Smooth muscle cell (in vitro differentiated cells): ENCODE measurements at regions not wholly inside any gene's neighbourhood (a gene's known extent, or its start where the extent isn't known, plus 50 kb on each side); places are given as distances from the start of the nearest gene placed in this dataset.

Experiments
- DNase-seq: peaks from one replicate; lab custom pipeline; 2025; ENCODE audit not compliant: unreplicated experiment; lab: John Stamatoyannopoulos, UW
- H2AFZ ChIP-seq: fragments of 200-600 bp; sonication (generic); 2 replicates; pipeline ENCODE4 v1.6.0; 2016; ENCODE audit warnings: antibody characterized with exemption, low read depth, mild to moderate bottlenecking
- H3F3A ChIP-seq: fragments of 200-600 bp; sonication (generic); 2 replicates; pipeline ENCODE4 v1.6.0; 2017; ENCODE audit warnings: antibody characterized with exemption, low read depth
- H3K27ac ChIP-seq: fragments of 200-600 bp; sonication (generic); 2 replicates; pipeline ENCODE4 v1.5.1; 2016; ENCODE audit warnings: low read depth, mild to moderate bottlenecking
- H3K27me3 ChIP-seq: fragments of 200-600 bp; sonication (generic); 2 replicates; pipeline ENCODE4 v1.6.1; 2016; ENCODE audit warnings: low read depth, mild to moderate bottlenecking
- H3K36me3 ChIP-seq: fragments of 200-600 bp; sonication (generic); 2 replicates; pipeline ENCODE4 v1.5.1; 2016; ENCODE audit warnings: low read depth
- H3K4me1 ChIP-seq: fragments of 200-600 bp; sonication (generic); 2 replicates; pipeline ENCODE4 v1.5.1; 2016; ENCODE audit warnings: low read depth
- H3K4me2 ChIP-seq: fragments of 200-600 bp; sonication (generic); 2 replicates; pipeline ENCODE4 v1.6.0; 2016; ENCODE audit warnings: mild to moderate bottlenecking
- H3K4me3 ChIP-seq: fragments of 200-600 bp; sonication (generic); 2 replicates; pipeline ENCODE4 v1.5.1; 2016; ENCODE audit warnings: mild to moderate bottlenecking
- H3K79me2 ChIP-seq: fragments of 200-600 bp; sonication (generic); 2 replicates; pipeline ENCODE4 v1.6.0; 2016; ENCODE audit warnings: low read depth, mild to moderate bottlenecking
- H3K9ac ChIP-seq: fragments of 200-600 bp; sonication (generic); 2 replicates; pipeline ENCODE4 v1.6.0; 2016; ENCODE audit warnings: low read depth
- H3K9me3 ChIP-seq: fragments of 200-600 bp; sonication (generic); replicated peaks from 2 replicates; pipeline ENCODE4 v1.5.1; 2016; ENCODE audit warnings: low read depth
- H4K20me1 ChIP-seq: fragments of 200-600 bp; sonication (generic); 2 replicates; pipeline ENCODE4 v1.6.0; 2016; ENCODE audit warnings: low read depth
- WGBS: methylation state at CpG from one replicate; pipeline ENCODE4 v1.1.7; 2016; ENCODE audit warnings: low lambda C conversion rate; 5-methylcytosine and 5-hydroxymethylcytosine counted together
- TF ChIP-seq, protein P1 (sequence below): fragments of 200-600 bp; sonication (generic); IDR thresholded peaks from 2 replicates; pipeline ENCODE4 v1.5.1; 2017; ENCODE audit warnings: borderline replicate concordance, mild to moderate bottlenecking, antibody characterized with exemption; ENCODE audit not compliant: insufficient read depth, poor library complexity, severe bottlenecking

- TF ChIP-seq, protein P1, sequence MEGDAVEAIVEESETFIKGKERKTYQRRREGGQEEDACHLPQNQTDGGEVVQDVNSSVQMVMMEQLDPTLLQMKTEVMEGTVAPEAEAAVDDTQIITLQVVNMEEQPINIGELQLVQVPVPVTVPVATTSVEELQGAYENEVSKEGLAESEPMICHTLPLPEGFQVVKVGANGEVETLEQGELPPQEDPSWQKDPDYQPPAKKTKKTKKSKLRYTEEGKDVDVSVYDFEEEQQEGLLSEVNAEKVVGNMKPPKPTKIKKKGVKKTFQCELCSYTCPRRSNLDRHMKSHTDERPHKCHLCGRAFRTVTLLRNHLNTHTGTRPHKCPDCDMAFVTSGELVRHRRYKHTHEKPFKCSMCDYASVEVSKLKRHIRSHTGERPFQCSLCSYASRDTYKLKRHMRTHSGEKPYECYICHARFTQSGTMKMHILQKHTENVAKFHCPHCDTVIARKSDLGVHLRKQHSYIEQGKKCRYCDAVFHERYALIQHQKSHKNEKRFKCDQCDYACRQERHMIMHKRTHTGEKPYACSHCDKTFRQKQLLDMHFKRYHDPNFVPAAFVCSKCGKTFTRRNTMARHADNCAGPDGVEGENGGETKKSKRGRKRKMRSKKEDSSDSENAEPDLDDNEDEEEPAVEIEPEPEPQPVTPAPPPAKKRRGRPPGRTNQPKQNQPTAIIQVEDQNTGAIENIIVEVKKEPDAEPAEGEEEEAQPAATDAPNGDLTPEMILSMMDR = no peak
- Histone ChIP-seq H2AFZ (no peak overlapping the region), H3F3A (no peaks in the 10 kb centered on the region), H3K79me2 (no peaks in the 10 kb centered on the region), H3K27ac (no peak overlapping the region), H4K20me1 (no peaks in the 10 kb centered on the region), H3K36me3 (no peaks in the 10 kb centered on the region), H3K27me3 (no peaks in the 10 kb centered on the region), H3K9me3 (no peaks in the 10 kb centered on the region), H3K4me3 (no peak overlapping the region), H3K4me2 (no peak overlapping the region), H3K4me1 (no peaks in the 10 kb centered on the region), H3K9ac (no peak overlapping the region)
- 95% methylated on average over 2 of the region's 2 CpGs for WGBS
- no peak for DNase-seq
Measured at GRCh38 chr14:42532194-42532593, 925.5 kb downstream of the LRFN5 start.

DNA sequence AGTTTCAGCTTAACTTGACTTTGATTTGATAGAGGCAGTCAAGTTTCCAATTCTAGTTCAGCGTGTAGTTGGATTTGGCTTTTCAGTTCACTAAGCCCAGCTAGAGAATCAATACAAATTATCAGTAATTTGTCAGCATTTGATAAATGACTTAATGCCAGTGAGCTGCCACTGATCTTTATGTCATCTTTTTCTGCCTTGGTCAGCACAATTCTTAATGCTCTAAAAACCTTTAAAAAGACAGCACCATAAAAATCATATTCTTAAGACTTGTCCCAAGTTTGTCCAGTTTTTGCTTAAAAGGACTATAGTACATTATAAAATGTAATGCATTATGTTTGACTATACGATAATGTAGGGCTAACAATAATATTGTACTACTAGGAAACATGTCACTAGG is 920.5 kb downstream of the LRFN5 start:
- H3K9ac ChIP-seq = no peak overlapping the region
- H3K4me3 ChIP-seq = no peak overlapping the region
- H3K27ac ChIP-seq = no peak overlapping the region
- H3K36me3 ChIP-seq = no peaks in the 10 kb centered on the region
- no peaks in the 10 kb centered on the region for H3F3A ChIP-seq
- TF ChIP-seq, protein P1 = no peak
- no peak overlapping the region for H2AFZ ChIP-seq
- H3K4me1 ChIP-seq = no peaks in the 10 kb centered on the region
- no peaks in the 10 kb centered on the region for H3K27me3 ChIP-seq
- no peak for DNase-seq
- H3K79me2 ChIP-seq = no peaks in the 10 kb centered on the region
- 91% methylated on average over 2 of the region's 2 CpGs for WGBS
- H3K9me3 ChIP-seq = no peaks in the 10 kb centered on the region
- H3K4me2 ChIP-seq = no peak overlapping the region
- H4K20me1 ChIP-seq = no peaks in the 10 kb centered on the region

- TF ChIP-seq, protein P1 = no peak
- Histone ChIP-seq H4K20me1 (no peaks in the 10 kb centered on the region), H3K36me3 (no peaks in the 10 kb centered on the region), H3F3A (no peaks in the 10 kb centered on the region), H3K9me3 (no peaks in the 10 kb centered on the region), H3K27me3 (no peaks in the 10 kb centered on the region), H3K4me3 (no peak overlapping the region), H2AFZ (no peak overlapping the region), H3K4me1 (no peaks in the 10 kb centered on the region), H3K79me2 (no peaks in the 10 kb centered on the region), H3K9ac (no peak overlapping the region), H3K27ac (no peak overlapping the region), H3K4me2 (peak overlapping the region; percentile 8)
- no peak for DNase-seq
- WGBS = 73% methylated on average over 2 of the region's 2 CpGs
Measured at GRCh38 chr14:42523666-42524065, 917.0 kb downstream of the LRFN5 start.

GRCh38 chr14:42517806-42518500 is 911.3 kb downstream of the LRFN5 start:
- H2AFZ ChIP-seq = no peak overlapping the region
- H3F3A ChIP-seq = no peaks in the 10 kb centered on the region
- no peaks in the 10 kb centered on the region for H3K27me3 ChIP-seq
- WGBS = 88% methylated on average over 2 of the region's 2 CpGs
- no peak overlapping the region for H3K4me3 ChIP-seq
- H3K9me3 ChIP-seq = no peaks in the 10 kb centered on the region
- no peak overlapping the region for H3K27ac ChIP-seq
- no peaks in the 10 kb centered on the region for H3K36me3 ChIP-seq
- no peak overlapping the region for H3K4me2 ChIP-seq
- TF ChIP-seq, protein P1 = no peak
- H3K9ac ChIP-seq = no peak overlapping the region
- no peaks in the 10 kb centered on the region for H4K20me1 ChIP-seq
- no peaks in the 10 kb centered on the region for H3K79me2 ChIP-seq
- H3K4me1 ChIP-seq = no peaks in the 10 kb centered on the region
- no peak for DNase-seq
